ENCODE measurements at regions not wholly inside any gene's neighbourhood (a gene's known extent, or its start where the extent isn't known, plus 50 kb on each side); places are given as distances from the start of the nearest gene placed in this dataset.
"Not testable (repeated sequence)": the region's sequence is repeated elsewhere in the genome, so short reads cannot be mapped to it uniquely, and the experiment has no call there.

GRCh38 chr2:53610260-53610659, 157.3 kb upstream of the CHAC2 start:
- no peak overlapping the region for H3K9ac ChIP-seq (ENCODE audit: low read depth, low read length)
- H3K27ac ChIP-seq (ENCODE audit: low read depth, low read length), result no peak overlapping the region
- no peaks in the 10 kb centered on the region for H3K27me3 ChIP-seq (ENCODE audit: insufficient read depth, low read length)
- no peaks in the 10 kb centered on the region for H3K9me3 ChIP-seq (ENCODE audit: insufficient read depth, low read depth, low read length)
- no peaks in the 10 kb centered on the region for H3K36me3 ChIP-seq (ENCODE audit: insufficient read depth, low read length)
- no peak overlapping the region for H3K4me3 ChIP-seq (ENCODE audit: low read length)
- H3K4me1 ChIP-seq (ENCODE audit: insufficient read depth, low read length), result no peaks in the 10 kb centered on the region

- no peaks in the 10 kb centered on the region for H3K4me1 ChIP-seq (ENCODE audit: insufficient read depth, low read length)
- no peaks in the 10 kb centered on the region for H3K9me3 ChIP-seq (ENCODE audit: insufficient read depth, low read depth, low read length)
- no peak overlapping the region for H3K27ac ChIP-seq (ENCODE audit: low read depth, low read length)
- no peaks in the 10 kb centered on the region for H3K36me3 ChIP-seq (ENCODE audit: insufficient read depth, low read length)
- 96% methylated on average over 6 of the region's 6 CpGs for WGBS
- H3K4me3 ChIP-seq (ENCODE audit: low read length), result no peak overlapping the region
- no peak overlapping the region for H3K9ac ChIP-seq (ENCODE audit: low read depth, low read length)
- no peaks in the 10 kb centered on the region for H3K27me3 ChIP-seq (ENCODE audit: insufficient read depth, low read length)
Measured at GRCh38 chr2:53609551-53609950, 158.1 kb upstream of the CHAC2 start.

GRCh38 chr2:53608293-53608692, 159.3 kb upstream of the CHAC2 start:
- no peaks in the 10 kb centered on the region for H3K4me1 ChIP-seq (ENCODE audit: insufficient read depth, low read length)
- WGBS, result 85% methylated on average over 4 of the region's 5 CpGs
- H3K9ac ChIP-seq (ENCODE audit: low read depth, low read length), result no peak overlapping the region
- no peak overlapping the region for H3K27ac ChIP-seq (ENCODE audit: low read depth, low read length)
- no peak overlapping the region for H3K4me3 ChIP-seq (ENCODE audit: low read length)
- no peaks in the 10 kb centered on the region for H3K27me3 ChIP-seq (ENCODE audit: insufficient read depth, low read length)
- no peaks in the 10 kb centered on the region for H3K9me3 ChIP-seq (ENCODE audit: insufficient read depth, low read depth, low read length)
- no peaks in the 10 kb centered on the region for H3K36me3 ChIP-seq (ENCODE audit: insufficient read depth, low read length)

GRCh38 chr2:53600815-53601214, 166.8 kb upstream of the CHAC2 start:
- H3K4me3 ChIP-seq (ENCODE audit: low read length), result no peak overlapping the region
- WGBS, result 95% methylated on average over 3 of the region's 3 CpGs
- H3K27ac ChIP-seq (ENCODE audit: low read depth, low read length), result no peak overlapping the region

GRCh38 chr2:53586733-53587612, 180.6 kb upstream of the CHAC2 start:
- H3K27me3 ChIP-seq (ENCODE audit: insufficient read depth, low read length); H3K4me1 ChIP-seq (ENCODE audit: insufficient read depth, low read length); H3K9me3 ChIP-seq (ENCODE audit: insufficient read depth, low read depth, low read length); H3K27ac ChIP-seq (ENCODE audit: low read depth, low read length); H3K36me3 ChIP-seq (ENCODE audit: insufficient read depth, low read length): not testable (repeated sequence)
- Histone ChIP-seq H3K9ac (ENCODE audit: low read depth, low read length) (peak overlapping the region; percentile 69), H3K4me3 (ENCODE audit: low read length) (peak overlapping the region; percentile 24; the same call in 1 of the 2 replicates)
- 84% methylated on average over 38 of the region's 38 CpGs for WGBS

More at GRCh38 chr2:53600815-53601214, 166.8 kb upstream of the CHAC2 start:
- H3K9ac ChIP-seq (ENCODE audit: low read depth, low read length), result no peak overlapping the region
- no peaks in the 10 kb centered on the region for H3K36me3 ChIP-seq (ENCODE audit: insufficient read depth, low read length)
- no peaks in the 10 kb centered on the region for H3K27me3 ChIP-seq (ENCODE audit: insufficient read depth, low read length)
- no peaks in the 10 kb centered on the region for H3K9me3 ChIP-seq (ENCODE audit: insufficient read depth, low read depth, low read length)
- H3K4me1 ChIP-seq (ENCODE audit: insufficient read depth, low read length), result no peaks in the 10 kb centered on the region

GRCh38 chr2:53584986-53585385, 182.6 kb upstream of the CHAC2 start:
- Histone ChIP-seq H3K4me1 (ENCODE audit: insufficient read depth, low read length) (no peaks in the 10 kb centered on the region), H3K27me3 (ENCODE audit: insufficient read depth, low read length) (no peaks in the 10 kb centered on the region), H3K27ac (ENCODE audit: low read depth, low read length) (no peak overlapping the region), H3K36me3 (ENCODE audit: insufficient read depth, low read length) (no peaks in the 10 kb centered on the region), H3K9ac (ENCODE audit: low read depth, low read length) (no peak overlapping the region), H3K4me3 (ENCODE audit: low read length) (no peak overlapping the region), H3K9me3 (ENCODE audit: insufficient read depth, low read depth, low read length) (no peaks in the 10 kb centered on the region)
- 79% methylated on average over 5 of the region's 5 CpGs for WGBS

GRCh38 chr2:53583583-53583982, 184.0 kb upstream of the CHAC2 start:
- Histone ChIP-seq H3K4me1 (ENCODE audit: insufficient read depth, low read length) (no peaks in the 10 kb centered on the region), H3K27me3 (ENCODE audit: insufficient read depth, low read length) (no peaks in the 10 kb centered on the region), H3K4me3 (ENCODE audit: low read length) (no peak overlapping the region), H3K9me3 (ENCODE audit: insufficient read depth, low read depth, low read length) (no peaks in the 10 kb centered on the region), H3K27ac (ENCODE audit: low read depth, low read length) (no peak overlapping the region), H3K9ac (ENCODE audit: low read depth, low read length) (no peak overlapping the region), H3K36me3 (ENCODE audit: insufficient read depth, low read length) (no peaks in the 10 kb centered on the region)
- 91% methylated on average over 3 of the region's 3 CpGs for WGBS

- no peaks in the 10 kb centered on the region for H3K36me3 ChIP-seq (ENCODE audit: insufficient read depth, low read length)
- no peak overlapping the region for H3K27ac ChIP-seq (ENCODE audit: low read depth, low read length)
- WGBS, result 88% methylated on average over 2 of the region's 2 CpGs
Measured at GRCh38 chr2:53582556-53582955, 185.0 kb upstream of the CHAC2 start.

GRCh38 chr2:53576166-53576565, 191.4 kb upstream of the CHAC2 start:
- H3K9me3 ChIP-seq (ENCODE audit: insufficient read depth, low read depth, low read length), result no peaks in the 10 kb centered on the region
- no peak overlapping the region for H3K27ac ChIP-seq (ENCODE audit: low read depth, low read length)
- no peak overlapping the region for H3K4me3 ChIP-seq (ENCODE audit: low read length)
- no peak overlapping the region for H3K9ac ChIP-seq (ENCODE audit: low read depth, low read length)
- WGBS, result 85% methylated on average over 2 of the region's 3 CpGs
- H3K27me3 ChIP-seq (ENCODE audit: insufficient read depth, low read length), result no peaks in the 10 kb centered on the region
- H3K36me3 ChIP-seq (ENCODE audit: insufficient read depth, low read length), result no peaks in the 10 kb centered on the region
- peaks cover 19% of the 10 kb centered on the region; the same call in 1 of the 2 replicates for H3K4me1 ChIP-seq (ENCODE audit: insufficient read depth, low read length)

More at GRCh38 chr2:53582556-53582955, 185.0 kb upstream of the CHAC2 start:
- H3K4me3 ChIP-seq (ENCODE audit: low read length), result no peak overlapping the region
- no peaks in the 10 kb centered on the region for H3K4me1 ChIP-seq (ENCODE audit: insufficient read depth, low read length)
- no peaks in the 10 kb centered on the region for H3K9me3 ChIP-seq (ENCODE audit: insufficient read depth, low read depth, low read length)
- H3K9ac ChIP-seq (ENCODE audit: low read depth, low read length), result no peak overlapping the region
- H3K27me3 ChIP-seq (ENCODE audit: insufficient read depth, low read length), result no peaks in the 10 kb centered on the region

- no peaks in the 10 kb centered on the region for H3K27me3 ChIP-seq (ENCODE audit: insufficient read depth, low read length)
- no peaks in the 10 kb centered on the region for H3K36me3 ChIP-seq (ENCODE audit: insufficient read depth, low read length)
- no peak overlapping the region for H3K27ac ChIP-seq (ENCODE audit: low read depth, low read length)
- H3K9ac ChIP-seq (ENCODE audit: low read depth, low read length), result no peak overlapping the region
- H3K9me3 ChIP-seq (ENCODE audit: insufficient read depth, low read depth, low read length), result no peaks in the 10 kb centered on the region
- H3K4me3 ChIP-seq (ENCODE audit: low read length), result no peak overlapping the region
- peaks cover 19% of the 10 kb centered on the region; the same call in 1 of the 2 replicates for H3K4me1 ChIP-seq (ENCODE audit: insufficient read depth, low read length)
- 90% methylated on average over 6 of the region's 6 CpGs for WGBS
Measured at GRCh38 chr2:53575721-53576124, 191.9 kb upstream of the CHAC2 start.

- H3K4me1 ChIP-seq (ENCODE audit: insufficient read depth, low read length), result peaks cover 19% of the 10 kb centered on the region; the same call in 1 of the 2 replicates
- no peak overlapping the region for H3K9ac ChIP-seq (ENCODE audit: low read depth, low read length)
- no CpG with 5 or more reads among the region's 1 CpG for WGBS
- H3K9me3 ChIP-seq (ENCODE audit: insufficient read depth, low read depth, low read length), result no peaks in the 10 kb centered on the region
- H3K27ac ChIP-seq (ENCODE audit: low read depth, low read length), result no peak overlapping the region
- H3K4me3 ChIP-seq (ENCODE audit: low read length), result no peak overlapping the region
- no peaks in the 10 kb centered on the region for H3K36me3 ChIP-seq (ENCODE audit: insufficient read depth, low read length)
- H3K27me3 ChIP-seq (ENCODE audit: insufficient read depth, low read length), result no peaks in the 10 kb centered on the region
Measured at GRCh38 chr2:53572696-53573095, 194.9 kb upstream of the CHAC2 start.
